ENCODE measurements at regions not wholly inside any gene's neighbourhood (a gene's known extent, or its start where the extent isn't known, plus 50 kb on each side); places are given as distances from the start of the nearest gene placed in this dataset.

GRCh38 chr18:4631239-4631638 is 176.1 kb upstream of the DLGAP1 start:
- TF ChIP-seq CTCF (conservative IDR thresholded peaks at IDR 0.05; ENCODE audit: low read depth, low read length) = no peak
- no peak for TF ChIP-seq EZH2 (IDR thresholded peaks at IDR 0.05; ENCODE audit: borderline replicate concordance, low read depth, low read length, poor library complexity, severe bottlenecking)
